Stomach (tissue), 6 donors: ENCODE measurements at regions not wholly inside any gene's neighbourhood (a gene's known extent, or its start where the extent isn't known, plus 50 kb on each side); places are given as distances from the start of the nearest gene placed in this dataset.

Experiments
- DNase-seq, 2 donors: peaks; one replicate each; pipeline versions ENCODE4 v3.0.0 to v3.0.0-alpha.2; 2013 to 2019
- H3K27ac ChIP-seq, 5 donors: fragments of 200-600 bp in 4 of 5; sonication (generic) in 4 of 5; one replicate each; pipeline ENCODE4 v1.5.1; 2013 to 2019; ENCODE audit warnings: mild to moderate bottlenecking in 1 of 5, moderate library complexity in 1 of 5
- H3K27me3 ChIP-seq, 3 donors: fragments of 200-600 bp; sonication (generic); one replicate each; pipeline ENCODE4 v1.5.1; 2017 to 2019; ENCODE audit warnings: mixed run types in 1 of 3
- H3K36me3 ChIP-seq, 4 donors: fragments of 200-600 bp; sonication (generic); 1 replicate in 3 of 4; 2 replicates in 1 of 4; pipeline ENCODE4 v1.5.1; 2016 to 2019
- H3K4me1 ChIP-seq, 4 donors: fragments of 200-600 bp; sonication (generic); one replicate each; pipeline ENCODE4 v1.5.1; 2016 to 2019
- H3K4me3 ChIP-seq, 4 donors: fragments of 200-600 bp; sonication (generic) in 3 of 4; one replicate each; pipeline ENCODE4 v1.5.1; 2016 to 2019; ENCODE audit warnings: mild to moderate bottlenecking in 1 of 4
- H3K9me3 ChIP-seq, 4 donors: fragments of 200-600 bp; sonication (generic); one replicate each; pipeline ENCODE4 v1.5.1; 2016 to 2019
- POLR2A ChIP-seq, 4 donors: fragments of 450-650 bp; IDR thresholded peaks; one replicate each; pipeline ENCODE4 v1.6.1; 2016; ENCODE audit warnings: antibody characterized with exemption in 4 of 4, control low read depth in 2 of 4, mild to moderate bottlenecking in 1 of 4, moderate library complexity in 1 of 4
- POLR2AphosphoS5 ChIP-seq, 3 donors: sonication (generic); formaldehyde crosslinking; IDR thresholded peaks; one replicate each; pipeline ENCODE4 v1.6.1; 2016; ENCODE audit warnings: antibody characterized with exemption in 3 of 3
- intact Hi-C: fragments of 100-400 bp; cut with DNase I; formaldehyde crosslinking; loops from one replicate; pipeline ENCODE4 v1.15.1; 2023; ENCODE audit warnings: low total_unique reads
- small RNA-seq, 4 donors: library from RNA; depleted of rRNA; stranded (forward); fragments of <200 nt; gene quantifications; one replicate each; pipeline ENCODE3, GENCODE V24; 2016
- TF ChIP-seq, protein P1 (sequence below), 7 experiments: fragments of 450-650 bp in 4 of 7; fragments of 200-600 bp in 3 of 7; sonication (generic) in 3 of 7; IDR thresholded peaks; one replicate each; pipeline ENCODE4 v1.5.1; 2016 to 2019; ENCODE audit warnings: antibody characterized with exemption in 7 of 7, control low read depth in 2 of 7, mild to moderate bottlenecking in 1 of 7
- donor health status: Bipolar disorder and iron deficiency.

DNA sequence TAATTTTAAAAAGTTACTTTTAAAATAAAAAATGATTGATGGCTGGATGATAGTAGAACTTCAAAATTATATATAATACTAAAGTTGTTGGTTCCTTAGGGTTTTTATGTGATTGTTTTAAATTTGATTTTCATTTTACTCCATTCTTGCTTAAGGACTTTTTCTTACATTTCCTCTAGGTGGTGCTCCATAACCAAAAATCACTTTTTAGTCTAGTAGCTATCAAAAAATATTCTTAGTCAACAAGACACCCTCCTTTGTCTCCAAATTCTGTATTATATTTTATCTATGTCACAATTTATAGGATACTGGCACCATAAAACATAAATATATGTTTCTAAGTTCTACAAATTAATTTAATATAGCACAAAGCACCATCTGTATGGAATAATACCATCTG is 67.2 kb upstream of the BRWD3 start:
- no peak for TF ChIP-seq POLR2AphosphoS5 (IDR thresholded peaks at IDR 0.05)
- TF ChIP-seq, protein P1, sequence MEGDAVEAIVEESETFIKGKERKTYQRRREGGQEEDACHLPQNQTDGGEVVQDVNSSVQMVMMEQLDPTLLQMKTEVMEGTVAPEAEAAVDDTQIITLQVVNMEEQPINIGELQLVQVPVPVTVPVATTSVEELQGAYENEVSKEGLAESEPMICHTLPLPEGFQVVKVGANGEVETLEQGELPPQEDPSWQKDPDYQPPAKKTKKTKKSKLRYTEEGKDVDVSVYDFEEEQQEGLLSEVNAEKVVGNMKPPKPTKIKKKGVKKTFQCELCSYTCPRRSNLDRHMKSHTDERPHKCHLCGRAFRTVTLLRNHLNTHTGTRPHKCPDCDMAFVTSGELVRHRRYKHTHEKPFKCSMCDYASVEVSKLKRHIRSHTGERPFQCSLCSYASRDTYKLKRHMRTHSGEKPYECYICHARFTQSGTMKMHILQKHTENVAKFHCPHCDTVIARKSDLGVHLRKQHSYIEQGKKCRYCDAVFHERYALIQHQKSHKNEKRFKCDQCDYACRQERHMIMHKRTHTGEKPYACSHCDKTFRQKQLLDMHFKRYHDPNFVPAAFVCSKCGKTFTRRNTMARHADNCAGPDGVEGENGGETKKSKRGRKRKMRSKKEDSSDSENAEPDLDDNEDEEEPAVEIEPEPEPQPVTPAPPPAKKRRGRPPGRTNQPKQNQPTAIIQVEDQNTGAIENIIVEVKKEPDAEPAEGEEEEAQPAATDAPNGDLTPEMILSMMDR (IDR thresholded peaks at IDR 0.05) = peak in 2 of 7 experiments; percentile 20 to 34
- no peak for TF ChIP-seq POLR2A (IDR thresholded peaks at IDR 0.05)
- no peak overlapping the region for H3K4me3 ChIP-seq
- H3K27me3 ChIP-seq = no peaks in the 10 kb centered on the region
- H3K4me1 ChIP-seq = no peaks in the 10 kb centered on the region
- H3K36me3 ChIP-seq = no peaks in the 10 kb centered on the region
- intact Hi-C loops = no loop called here
- no peaks in the 10 kb centered on the region for H3K9me3 ChIP-seq
- DNase-seq = peak in 1 of 2 donors; percentile 54
- H3K27ac ChIP-seq = no peak overlapping the region

Small RNAs in the stretch of these regions (small RNA-seq; reads per million reads assigned to genes)
- gene RNU6-493P = 0 reads per million in 4 donors
